SK-N-SH treated with all-trans-retinoic acid at 6 μM for 48 hours (cell line): ENCODE measurements at regions not wholly inside any gene's neighbourhood (a gene's known extent, or its start where the extent isn't known, plus 50 kb on each side); places are given as distances from the start of the nearest gene placed in this dataset.

Source experiments
- ARNTL ChIP-seq: fragments of 450-650 bp; formaldehyde crosslinking; IDR thresholded peaks from 2 replicates; pipeline ENCODE4 v1.5.0; 2020; ENCODE audit warnings: low read depth, mild to moderate bottlenecking, moderate library complexity, borderline replicate concordance
- CREB5 ChIP-seq: fragments of 250-450 bp; sonication (Bioruptor Pico); IDR thresholded peaks from 2 replicates; pipeline ENCODE4 v1.5.1; 2020; ENCODE audit warnings: low read depth, mild to moderate bottlenecking, moderate library complexity
- CSDC2 ChIP-seq: fragments of 250-450 bp; sonication (Bioruptor Pico); IDR thresholded peaks from 2 replicates; pipeline ENCODE4 v1.5.0; 2020; ENCODE audit warnings: mild to moderate bottlenecking, moderate library complexity
- ESRRG ChIP-seq: fragments of 250-450 bp; sonication (Bioruptor Pico); IDR thresholded peaks from 2 replicates; pipeline ENCODE4 v1.6.1; 2021; ENCODE audit warnings: mild to moderate bottlenecking
- ISL1 ChIP-seq: fragments of 250-450 bp; sonication (Bioruptor Pico); IDR thresholded peaks from 2 replicates; pipeline ENCODE4 v2.1.2; 2022; ENCODE audit warnings: mild to moderate bottlenecking, moderate library complexity
- PATZ1 ChIP-seq: fragments of 250-450 bp; sonication (Bioruptor Pico); IDR thresholded peaks from 2 replicates; pipeline ENCODE4 v1.8.0; 2020; ENCODE audit warnings: mild to moderate bottlenecking, moderate library complexity, borderline replicate concordance
- RARB ChIP-seq: fragments of 250-450 bp; sonication (Bioruptor Pico); IDR thresholded peaks from 2 replicates; pipeline ENCODE4 v1.8.0; 2021; ENCODE audit warnings: mild to moderate bottlenecking, moderate library complexity
- TSHZ2 ChIP-seq: fragments of 250-450 bp; sonication (Bioruptor Pico); IDR thresholded peaks from 2 replicates; pipeline ENCODE4 v1.5.0; 2020; ENCODE audit warnings: mild to moderate bottlenecking, moderate library complexity
- ZC3H10 ChIP-seq: fragments of 250-450 bp; sonication (Bioruptor Pico); IDR thresholded peaks from 2 replicates; pipeline ENCODE4 v1.5.1; 2021; ENCODE audit warnings: mild to moderate bottlenecking, moderate library complexity
- ZFP3 ChIP-seq: fragments of 250-450 bp; sonication (Bioruptor Pico); IDR thresholded peaks from 2 replicates; pipeline ENCODE4 v1.5.0; 2020; ENCODE audit warnings: mild to moderate bottlenecking, moderate library complexity
- ZFP30 ChIP-seq: fragments of 450-650 bp; formaldehyde crosslinking; IDR thresholded peaks from 2 replicates; pipeline ENCODE4 v1.5.0; 2022; ENCODE audit warnings: mild to moderate bottlenecking, moderate library complexity
- ZNF70 ChIP-seq: fragments of 450-650 bp; formaldehyde crosslinking; IDR thresholded peaks from 2 replicates; pipeline ENCODE4 v1.5.0; 2020; ENCODE audit warnings: mild to moderate bottlenecking, moderate library complexity

- no peak for TF ChIP-seq PATZ1 (CRISPR knock-in tag)
- no peak for TF ChIP-seq ARNTL (CRISPR knock-in tag)
- no peak for TF ChIP-seq CREB5 (CRISPR knock-in tag)
- TF ChIP-seq ZC3H10 (CRISPR knock-in tag), result no peak
- TF ChIP-seq RARB (CRISPR knock-in tag), result no peak
- TF ChIP-seq ZFP30 (CRISPR knock-in tag), result no peak
- TF ChIP-seq ZFP3 (CRISPR knock-in tag), result no peak
- TF ChIP-seq TSHZ2 (CRISPR knock-in tag), result no peak
- no peak for TF ChIP-seq ESRRG
- no peak for TF ChIP-seq ISL1 (CRISPR knock-in tag)
- no peak for TF ChIP-seq ZNF70
- TF ChIP-seq CSDC2 (CRISPR knock-in tag), result no peak
Observed at GRCh38 chr18:41647914-41648313, 307.1 kb upstream of the PIK3C3 start.
